Hepatocyte (in vitro differentiated cells): ENCODE measurements at regions not wholly inside any gene's neighbourhood (a gene's known extent, or its start where the extent isn't known, plus 50 kb on each side); places are given as distances from the start of the nearest gene placed in this dataset.

ENCODE experiments used
- CTCF ChIP-seq: fragments of 200-600 bp; sonication (generic); IDR thresholded peaks from 2 replicates; pipeline ENCODE4 v1.5.1; 2016; ENCODE audit warnings: antibody characterized with exemption, mild to moderate bottlenecking; ENCODE audit not compliant: poor library complexity
- EZH2 ChIP-seq: fragments of 200-600 bp; sonication (generic); IDR thresholded peaks from 2 replicates; pipeline ENCODE4 v1.6.1; 2016; ENCODE audit warnings: antibody characterized with exemption, mild to moderate bottlenecking, borderline replicate concordance
- EZH2phosphoT487 ChIP-seq: fragments of 200-600 bp; sonication (generic); IDR thresholded peaks from one replicate; pipeline ENCODE4 v1.6.1; 2018; ENCODE audit warnings: antibody characterized with exemption, mild to moderate bottlenecking, low read depth, moderate library complexity; ENCODE audit not compliant: unreplicated experiment, severe bottlenecking

DNA sequence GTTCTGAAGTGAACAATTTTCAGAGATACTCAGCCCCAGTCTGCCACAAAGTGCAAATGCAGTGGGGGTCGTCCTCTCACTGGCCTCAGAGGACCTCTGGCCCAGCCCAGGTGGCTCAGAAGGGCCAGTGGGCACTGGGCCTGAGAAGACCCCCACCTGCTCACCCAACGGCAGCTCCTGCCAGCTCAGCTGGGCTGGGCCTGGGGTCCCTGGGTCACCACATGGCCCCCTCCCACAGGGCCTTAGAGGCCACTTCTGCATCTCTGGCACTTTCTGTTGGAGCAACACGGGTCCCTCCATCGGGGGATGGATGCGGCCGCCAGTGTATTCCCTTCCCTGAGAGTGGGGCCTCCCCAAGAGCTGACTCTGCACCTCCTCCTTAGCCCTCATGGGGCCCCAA is 262.7 kb upstream of the KCNH8 start:
- TF ChIP-seq CTCF (no peak), EZH2 (no peak), EZH2phosphoT487 (no peak)
